ENCODE measurements at regions not wholly inside any gene's neighbourhood (a gene's known extent, or its start where the extent isn't known, plus 50 kb on each side); places are given as distances from the start of the nearest gene placed in this dataset.

GRCh38 chr15:93981706-93982105 is 249.7 kb upstream of the MCTP2 start:
- no peak for TF ChIP-seq POLR2A (IDR thresholded peaks at IDR 0.05; ENCODE audit: control extremely low read depth in 1 of 2, low read depth in 2 of 2, low read length in 2 of 2)
- TF ChIP-seq YY1 (IDR thresholded peaks at IDR 0.05; ENCODE audit: low read depth, low read length) = no peak

All from H1 (cell line).